Neural cell (in vitro differentiated cells): ENCODE measurements at regions not wholly inside any gene's neighbourhood (a gene's known extent, or its start where the extent isn't known, plus 50 kb on each side); places are given as distances from the start of the nearest gene placed in this dataset.

Source experiments
- H2AFZ ChIP-seq: fragments of 200-600, 300-800 bp; sonication (generic), shearing (Covaris generic); 2 replicates; pipeline ENCODE4 v1.6.0; 2014; ENCODE audit warnings: low read depth, mild to moderate bottlenecking, antibody characterized with exemption, low read length, moderate library complexity
- H3F3A ChIP-seq: fragments of 200-600 bp; shearing (Covaris generic); 2 replicates; pipeline ENCODE4 v1.6.1; 2016; ENCODE audit warnings: mild to moderate bottlenecking, moderate library complexity, mixed read lengths, antibody characterized with exemption, low read length; ENCODE audit not compliant: insufficient read depth, poor library complexity, severe bottlenecking
- H3K27ac ChIP-seq: fragments of 200-600, 300-800 bp; sonication (generic), shearing (Covaris generic); 2 replicates; pipeline ENCODE4 v1.5.1; 2014; ENCODE audit warnings: mild to moderate bottlenecking, low read length, moderate library complexity
- H3K27me3 ChIP-seq: fragments of 300-800, 200-600 bp; sonication (generic), shearing (Covaris generic); 2 replicates; pipeline ENCODE4 v1.6.0; 2014; ENCODE audit warnings: mild to moderate bottlenecking, low read depth, low read length, moderate library complexity; ENCODE audit not compliant: insufficient read depth
- H3K36me3 ChIP-seq: fragments of 300-800, 200-600 bp; sonication (generic), shearing (Covaris generic); 2 replicates; pipeline ENCODE4 v1.5.1; 2014; ENCODE audit warnings: mild to moderate bottlenecking, antibody characterized with exemption, low read length, moderate library complexity; ENCODE audit not compliant: insufficient read depth
- H3K4me2 ChIP-seq: fragments of 300-800, 200-600 bp; sonication (generic), shearing (Covaris generic); 2 replicates; pipeline ENCODE4 v1.6.0; 2014; ENCODE audit warnings: mild to moderate bottlenecking, low read length
- H3K4me3 ChIP-seq: fragments of 300-800, 200-600 bp; sonication (generic), shearing (Covaris generic); 2 replicates; pipeline ENCODE4 v1.5.1; 2014; ENCODE audit warnings: mild to moderate bottlenecking, low read length, moderate library complexity
- H3K79me2 ChIP-seq: fragments of 200-600 bp; shearing (Covaris generic); replicated peaks from 2 replicates; pipeline ENCODE4 v1.6.0; 2014; ENCODE audit warnings: mild to moderate bottlenecking, low read length, moderate library complexity; ENCODE audit not compliant: insufficient read depth
- H3K9ac ChIP-seq: fragments of 300-800, 200-600 bp; sonication (generic), shearing (Covaris generic); 2 replicates; pipeline ENCODE4 v1.6.1; 2016; ENCODE audit warnings: mild to moderate bottlenecking, low read length, mixed read lengths
- H3K9me2 ChIP-seq: fragments of 200-600 bp; shearing (Covaris generic); 2 replicates; pipeline ENCODE4 v1.6.1; 2016; ENCODE audit warnings: mild to moderate bottlenecking, low read length, mixed read lengths; ENCODE audit not compliant: insufficient read depth
- H3K9me3 ChIP-seq: fragments of 200-600, 300-800 bp; sonication (generic), shearing (Covaris generic); 2 replicates; pipeline ENCODE4 v1.6.1; 2016; ENCODE audit warnings: mild to moderate bottlenecking, mixed run types, low read length, moderate library complexity, mixed read lengths
- H4K20me1 ChIP-seq: fragments of 200-600 bp; shearing (Covaris generic); 2 replicates; pipeline ENCODE4 v1.6.1; 2016; ENCODE audit warnings: mild to moderate bottlenecking, mixed run types; ENCODE audit not compliant: insufficient read depth
- EP300 ChIP-seq: fragments of 450-650 bp; conservative IDR thresholded peaks from 2 replicates; pipeline ENCODE4 v1.6.1; 2014; ENCODE audit warnings: antibody characterized with exemption, mild to moderate bottlenecking, moderate library complexity; ENCODE audit not compliant: poor library complexity, severe bottlenecking
- EZH2 ChIP-seq: fragments of 200-600, 300-800 bp; shearing (Covaris generic), sonication (generic); IDR thresholded peaks from 2 replicates; pipeline ENCODE4 v1.6.1; 2014; ENCODE audit warnings: antibody characterized with exemption, low read length, borderline replicate concordance, mild to moderate bottlenecking; ENCODE audit not compliant: insufficient read depth, poor library complexity, severe bottlenecking
- MXI1 ChIP-seq: fragments of 450-650 bp; conservative IDR thresholded peaks from 2 replicates; pipeline ENCODE4 v1.6.1; 2014; ENCODE audit warnings: antibody characterized with exemption, mild to moderate bottlenecking; ENCODE audit not compliant: poor library complexity, severe bottlenecking
- POLR2AphosphoS5 ChIP-seq: IDR thresholded peaks from 2 replicates; pipeline ENCODE4 v1.6.1; 2012
- RAD21 ChIP-seq: fragments of 450-650 bp; conservative IDR thresholded peaks from 2 replicates; pipeline ENCODE4 v1.6.1; 2014; ENCODE audit warnings: antibody characterized with exemption, mild to moderate bottlenecking, moderate library complexity
- REST ChIP-seq: IDR thresholded peaks from 2 replicates; pipeline ENCODE4 v1.6.1; 2012; ENCODE audit warnings: borderline replicate concordance
- SMC3 ChIP-seq: fragments of 450-650 bp; conservative IDR thresholded peaks from 2 replicates; pipeline ENCODE4 v1.6.1; 2014; ENCODE audit warnings: antibody characterized with exemption, mild to moderate bottlenecking, moderate library complexity; ENCODE audit not compliant: poor library complexity
- TAF1 ChIP-seq: IDR thresholded peaks from 2 replicates; pipeline ENCODE4 v1.6.1; 2012; ENCODE audit warnings: low read depth
- TF ChIP-seq, protein P1 (sequence below): fragments of 450-650 bp; IDR thresholded peaks from 2 replicates; pipeline ENCODE4 v1.5.1; 2014; ENCODE audit warnings: antibody characterized with exemption, mild to moderate bottlenecking, moderate library complexity; ENCODE audit not compliant: poor library complexity, severe bottlenecking

DNA sequence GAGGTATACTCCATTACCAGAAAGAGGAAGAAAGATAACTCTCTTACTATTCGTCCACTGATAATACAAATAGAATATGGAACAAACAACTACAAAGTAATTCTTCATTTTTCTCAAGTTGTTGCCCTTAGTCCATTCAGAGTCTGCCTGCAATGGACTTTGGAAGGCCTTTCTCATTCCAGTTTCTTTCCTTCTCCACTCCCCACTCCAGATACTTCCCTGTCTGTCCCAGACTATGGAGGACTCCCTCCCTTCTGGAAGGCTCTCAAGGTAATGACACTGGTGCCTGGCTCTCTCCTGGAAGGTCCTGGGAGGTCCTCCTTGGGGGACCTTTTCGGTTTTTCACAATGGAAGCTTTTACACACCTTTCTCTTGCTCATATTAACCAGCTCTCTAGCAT lies 167.8 kb downstream of the SDHAF3 start:
- H3K4me3 ChIP-seq: no peak overlapping the region
- no peak overlapping the region for H3K27ac ChIP-seq
- no peaks in the 10 kb centered on the region for H3K9me3 ChIP-seq
- H3K9ac ChIP-seq: no peak overlapping the region
- H2AFZ ChIP-seq: no peak overlapping the region
- no peaks in the 10 kb centered on the region for H3K9me2 ChIP-seq
- no peaks in the 10 kb centered on the region for H4K20me1 ChIP-seq
- no peaks in the 10 kb centered on the region for H3F3A ChIP-seq
- H3K36me3 ChIP-seq: no peaks in the 10 kb centered on the region
- no peaks in the 10 kb centered on the region for H3K27me3 ChIP-seq
- TF ChIP-seq POLR2AphosphoS5 (no peak), RAD21 (no peak), REST (no peak), TAF1 (no peak), MXI1 (no peak), SMC3 (no peak)
- TF ChIP-seq, protein P1, sequence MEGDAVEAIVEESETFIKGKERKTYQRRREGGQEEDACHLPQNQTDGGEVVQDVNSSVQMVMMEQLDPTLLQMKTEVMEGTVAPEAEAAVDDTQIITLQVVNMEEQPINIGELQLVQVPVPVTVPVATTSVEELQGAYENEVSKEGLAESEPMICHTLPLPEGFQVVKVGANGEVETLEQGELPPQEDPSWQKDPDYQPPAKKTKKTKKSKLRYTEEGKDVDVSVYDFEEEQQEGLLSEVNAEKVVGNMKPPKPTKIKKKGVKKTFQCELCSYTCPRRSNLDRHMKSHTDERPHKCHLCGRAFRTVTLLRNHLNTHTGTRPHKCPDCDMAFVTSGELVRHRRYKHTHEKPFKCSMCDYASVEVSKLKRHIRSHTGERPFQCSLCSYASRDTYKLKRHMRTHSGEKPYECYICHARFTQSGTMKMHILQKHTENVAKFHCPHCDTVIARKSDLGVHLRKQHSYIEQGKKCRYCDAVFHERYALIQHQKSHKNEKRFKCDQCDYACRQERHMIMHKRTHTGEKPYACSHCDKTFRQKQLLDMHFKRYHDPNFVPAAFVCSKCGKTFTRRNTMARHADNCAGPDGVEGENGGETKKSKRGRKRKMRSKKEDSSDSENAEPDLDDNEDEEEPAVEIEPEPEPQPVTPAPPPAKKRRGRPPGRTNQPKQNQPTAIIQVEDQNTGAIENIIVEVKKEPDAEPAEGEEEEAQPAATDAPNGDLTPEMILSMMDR: no peak
- no peak overlapping the region for H3K4me2 ChIP-seq
- no peaks in the 10 kb centered on the region for H3K79me2 ChIP-seq

- no peak overlapping the region for H3K9ac ChIP-seq
- H3K4me3 ChIP-seq: peak overlapping the region; percentile 5
- no peaks in the 10 kb centered on the region for H3K9me2 ChIP-seq
- TF ChIP-seq SMC3 (no peak), EP300 (peak; percentile 94), REST (peak; percentile 46), EZH2 (no peak), POLR2AphosphoS5 (peak; percentile 96), TAF1 (no peak), RAD21 (no peak), MXI1 (no peak)
- TF ChIP-seq, protein P1: no peak
- H3K4me2 ChIP-seq: no peak overlapping the region
- H3K36me3 ChIP-seq: no peaks in the 10 kb centered on the region
- H3K27me3 ChIP-seq: no peaks in the 10 kb centered on the region
- H3K27ac ChIP-seq: peak overlapping the region; percentile 26
- no peaks in the 10 kb centered on the region for H3F3A ChIP-seq
- no peaks in the 10 kb centered on the region for H3K79me2 ChIP-seq
- H3K9me3 ChIP-seq: no peaks in the 10 kb centered on the region
- no peak overlapping the region for H2AFZ ChIP-seq
- H4K20me1 ChIP-seq: no peaks in the 10 kb centered on the region
These were observed 175.5 kb downstream of the SDHAF3 start for GRCh38 chr7:97293031-97293430.
